ENCODE measurements at regions not wholly inside any gene's neighbourhood (a gene's known extent, or its start where the extent isn't known, plus 50 kb on each side); places are given as distances from the start of the nearest gene placed in this dataset.

DNA sequence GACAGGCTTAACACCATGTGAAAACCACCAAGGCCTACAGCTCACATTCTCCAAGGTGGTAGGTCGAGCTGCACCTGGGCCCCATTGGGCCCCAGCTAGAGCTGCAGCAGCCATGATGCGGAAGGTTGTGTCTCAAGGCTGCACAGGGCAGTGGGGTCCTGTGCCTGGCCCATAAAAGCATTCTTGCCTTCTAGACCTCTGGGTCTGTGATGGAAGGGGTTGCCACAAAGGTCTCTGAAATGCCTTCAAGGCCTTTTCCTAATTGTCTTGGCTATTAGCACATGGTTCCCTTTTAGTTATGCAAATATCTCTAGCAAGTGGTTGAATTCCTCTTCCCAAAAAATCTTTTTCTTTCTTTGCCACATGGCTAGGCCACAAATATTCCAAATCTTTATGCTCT is 52.5 kb upstream of the C11orf58 start:
- no peak overlapping the region for H3K23ac ChIP-seq (ENCODE audit: insufficient read length, low read depth, low read length)
- no CpG with 5 or more reads among the region's 2 CpGs for WGBS (ENCODE audit: extremely low coverage, insufficient read length, low lambda C conversion rate)

More for the DNA sequence above, 52.5 kb upstream of the C11orf58 start:
- Mint-ChIP-seq H3K27ac (no peak overlapping the region), H3K9me3 (peaks cover 3 to 9% of the 10 kb centered on the region in 2 experiments; a peak in 4 of 5 replicates), H3K4me1 (peaks cover 9 to 10% of the 10 kb centered on the region in 2 experiments), H3K4me3 (no peak overlapping the region), H3K27me3 (ENCODE audit: low read depth) (peaks cover 4% of the 10 kb centered on the region), H3K36me3 (ENCODE audit: insufficient read depth in 1 of 3, low read depth in 3 of 3) (peaks cover 0 to 3% (median 0%) of the 10 kb centered on the region in 3 experiments; a peak in 3 of 7 replicates)
- no peak overlapping the region for H2AFZ ChIP-seq (ENCODE audit: low read length)
- H3K27me3 ChIP-seq (ENCODE audit: insufficient read depth, low read length) = no peaks in the 10 kb centered on the region
- H3K4ac ChIP-seq (ENCODE audit: low read depth, low read length) = no peak overlapping the region
- H2BK5ac ChIP-seq (ENCODE audit: insufficient read length, low read length) = no peak overlapping the region
- no peak overlapping the region for H2AK5ac ChIP-seq (ENCODE audit: insufficient read length, low read length)
- no peak overlapping the region for H3K18ac ChIP-seq (ENCODE audit: insufficient read length, low read depth, low read length)
- no peak overlapping the region for H2BK15ac ChIP-seq (ENCODE audit: low read depth, low read length)
- no peaks in the 10 kb centered on the region for H3K79me2 ChIP-seq (ENCODE audit: insufficient read depth, low read length)
- H3K9me3 ChIP-seq (ENCODE audit: control insufficient read depth, low read depth, low read length) = no peaks in the 10 kb centered on the region
- H3K23me2 ChIP-seq (ENCODE audit: insufficient read length, low read depth, low read length, poor library complexity, severe bottlenecking) = no peaks in the 10 kb centered on the region
- no peak overlapping the region for H3K27ac ChIP-seq (ENCODE audit: insufficient read length, low read depth, low read length)
- H4K20me1 ChIP-seq (ENCODE audit: control insufficient read depth, insufficient read depth, insufficient read length) = no peaks in the 10 kb centered on the region
- no peak overlapping the region for H4K8ac ChIP-seq (replicated peaks; ENCODE audit: insufficient read length, low read depth, low read length)
- H2BK20ac ChIP-seq (ENCODE audit: low read depth, low read length, poor library complexity, severe bottlenecking) = no peak overlapping the region
- no peak overlapping the region; the same call in 1 of the 2 replicates for H3K14ac ChIP-seq (ENCODE audit: insufficient read depth, low read length)
- DNase-seq = peak; percentile 36
- H3T11ph ChIP-seq (ENCODE audit: low read length) = no peak overlapping the region
- no peak overlapping the region for H3K4me2 ChIP-seq (ENCODE audit: insufficient read depth, insufficient read length, low read length)
- no peak overlapping the region for H4K91ac ChIP-seq (ENCODE audit: insufficient read length, low read depth, low read length)
- no peak overlapping the region for H3K9ac ChIP-seq (ENCODE audit: extremely low read depth, insufficient read length, low read length)
- no peak overlapping the region for H4K5ac ChIP-seq (ENCODE audit: insufficient read length, low read depth, low read length)
- TF ChIP-seq, protein P1, sequence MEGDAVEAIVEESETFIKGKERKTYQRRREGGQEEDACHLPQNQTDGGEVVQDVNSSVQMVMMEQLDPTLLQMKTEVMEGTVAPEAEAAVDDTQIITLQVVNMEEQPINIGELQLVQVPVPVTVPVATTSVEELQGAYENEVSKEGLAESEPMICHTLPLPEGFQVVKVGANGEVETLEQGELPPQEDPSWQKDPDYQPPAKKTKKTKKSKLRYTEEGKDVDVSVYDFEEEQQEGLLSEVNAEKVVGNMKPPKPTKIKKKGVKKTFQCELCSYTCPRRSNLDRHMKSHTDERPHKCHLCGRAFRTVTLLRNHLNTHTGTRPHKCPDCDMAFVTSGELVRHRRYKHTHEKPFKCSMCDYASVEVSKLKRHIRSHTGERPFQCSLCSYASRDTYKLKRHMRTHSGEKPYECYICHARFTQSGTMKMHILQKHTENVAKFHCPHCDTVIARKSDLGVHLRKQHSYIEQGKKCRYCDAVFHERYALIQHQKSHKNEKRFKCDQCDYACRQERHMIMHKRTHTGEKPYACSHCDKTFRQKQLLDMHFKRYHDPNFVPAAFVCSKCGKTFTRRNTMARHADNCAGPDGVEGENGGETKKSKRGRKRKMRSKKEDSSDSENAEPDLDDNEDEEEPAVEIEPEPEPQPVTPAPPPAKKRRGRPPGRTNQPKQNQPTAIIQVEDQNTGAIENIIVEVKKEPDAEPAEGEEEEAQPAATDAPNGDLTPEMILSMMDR (conservative IDR thresholded peaks at IDR 0.05) = no peak
- no peaks in the 10 kb centered on the region for H3K79me1 ChIP-seq (ENCODE audit: insufficient read depth, low read depth, low read length, poor library complexity, severe bottlenecking)
- no peak overlapping the region for H2BK12ac ChIP-seq (ENCODE audit: insufficient read length, low read depth, low read length)
- no peak overlapping the region for H3K56ac ChIP-seq (ENCODE audit: insufficient read length, low read depth, low read length)
- H3K4me1 ChIP-seq (ENCODE audit: insufficient read depth, low read length) = peaks cover 7% of the 10 kb centered on the region; the same call in 1 of the 2 replicates
- H2BK120ac ChIP-seq (ENCODE audit: low read depth, low read length, poor library complexity, severe bottlenecking) = no peak overlapping the region

Measured in H9 (cell line).